ENCODE measurements at regions not wholly inside any gene's neighbourhood (a gene's known extent, or its start where the extent isn't known, plus 50 kb on each side); places are given as distances from the start of the nearest gene placed in this dataset.

DNA sequence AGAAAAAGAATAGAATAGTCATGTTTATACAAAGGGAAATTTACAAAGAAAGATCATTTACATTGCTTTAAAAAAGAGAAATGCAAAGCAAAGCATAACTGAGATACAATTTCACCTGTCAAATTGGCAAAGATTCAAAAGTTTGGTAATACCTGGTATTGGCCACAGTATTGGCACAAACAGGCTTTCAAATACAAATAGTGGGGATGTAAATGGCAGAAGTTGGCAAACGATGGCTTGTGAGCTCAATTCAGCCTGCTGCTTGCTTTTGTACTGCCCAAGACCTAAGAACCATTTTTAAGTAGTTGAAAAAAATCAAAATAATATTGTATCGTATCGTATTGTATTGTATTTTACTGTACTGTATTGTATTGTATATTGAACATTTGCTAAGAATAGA, 194.5 kb upstream of the JAG1 start:
- DNase-seq = no peak

DNA sequence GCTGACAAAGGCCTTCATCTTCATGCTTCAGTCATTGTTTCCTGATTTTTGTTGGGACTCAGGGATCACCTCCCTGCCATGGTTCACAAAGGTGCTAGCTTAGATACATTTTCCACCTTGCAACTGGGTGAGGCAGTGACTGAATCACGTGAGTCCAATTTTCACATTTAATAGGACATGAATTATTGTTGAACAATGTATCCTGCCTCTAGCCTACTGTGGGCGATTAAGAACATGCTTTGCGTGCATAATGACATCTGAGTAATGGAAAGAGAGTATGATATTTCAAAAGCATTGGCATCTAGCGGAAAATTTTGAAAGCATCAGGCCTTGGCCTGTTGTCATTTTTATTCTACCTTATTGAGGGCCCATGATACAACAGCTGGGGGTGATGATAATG, 199.2 kb upstream of the JAG1 start:
- no peak for DNase-seq

DNA sequence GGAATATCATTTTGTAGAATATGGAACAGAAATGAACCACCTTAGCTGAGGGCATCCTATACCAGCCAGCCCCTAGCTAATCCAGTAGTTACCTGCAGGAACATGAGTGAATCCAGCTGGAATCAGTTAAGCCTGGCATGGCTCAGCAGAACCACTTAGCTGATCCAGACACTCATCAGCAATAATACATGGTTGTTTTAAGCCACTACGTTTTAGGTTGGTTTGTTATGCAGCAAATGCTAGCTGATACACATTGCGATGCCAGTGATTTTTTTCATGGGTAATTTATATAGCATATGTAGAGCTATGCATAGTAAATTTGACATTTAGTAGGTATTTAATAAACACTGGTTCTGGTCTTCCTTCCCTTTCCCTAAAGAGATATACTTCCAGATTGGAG, 201.9 kb upstream of the JAG1 start:
- no peak for DNase-seq

DNA sequence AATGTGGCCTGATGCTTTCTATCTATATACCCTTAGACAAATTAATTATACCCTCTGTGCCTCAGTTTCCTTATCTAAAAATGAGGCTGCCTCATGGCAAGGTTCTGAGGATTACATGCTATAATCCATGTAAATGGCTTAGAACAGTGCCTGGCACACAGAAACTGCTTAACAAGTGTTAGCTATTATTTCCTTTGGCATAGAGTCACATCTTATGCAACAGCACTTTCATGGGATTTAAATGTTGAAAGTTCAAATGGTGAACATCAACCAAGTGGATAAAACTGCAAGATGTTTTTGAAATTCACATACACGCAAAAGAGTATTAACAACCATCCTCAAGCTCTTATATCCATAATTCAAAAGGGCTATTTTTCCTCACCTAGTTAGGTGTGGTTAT, 202.8 kb upstream of the JAG1 start:
- no peak for DNase-seq

DNA sequence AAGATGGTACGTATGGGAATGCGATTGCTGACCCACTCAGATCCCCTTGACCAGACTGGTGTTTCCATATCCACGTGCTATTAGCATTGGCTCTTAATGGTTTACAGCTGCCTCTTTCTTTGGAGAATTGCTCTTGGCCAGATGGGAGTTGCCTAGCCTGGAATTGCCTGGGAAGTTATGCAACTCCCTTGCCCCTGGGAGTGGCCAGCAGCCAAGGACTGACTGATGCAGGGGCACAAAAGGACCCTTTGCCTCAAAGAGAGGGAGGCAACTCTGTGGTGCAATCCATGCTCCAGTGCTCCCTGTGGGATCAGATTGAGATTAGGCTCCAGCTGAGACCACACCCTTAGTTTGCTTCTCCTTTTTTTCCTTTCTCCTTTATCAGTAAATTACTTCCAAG, 203.5 kb upstream of the JAG1 start:
- DNase-seq = no peak

DNA sequence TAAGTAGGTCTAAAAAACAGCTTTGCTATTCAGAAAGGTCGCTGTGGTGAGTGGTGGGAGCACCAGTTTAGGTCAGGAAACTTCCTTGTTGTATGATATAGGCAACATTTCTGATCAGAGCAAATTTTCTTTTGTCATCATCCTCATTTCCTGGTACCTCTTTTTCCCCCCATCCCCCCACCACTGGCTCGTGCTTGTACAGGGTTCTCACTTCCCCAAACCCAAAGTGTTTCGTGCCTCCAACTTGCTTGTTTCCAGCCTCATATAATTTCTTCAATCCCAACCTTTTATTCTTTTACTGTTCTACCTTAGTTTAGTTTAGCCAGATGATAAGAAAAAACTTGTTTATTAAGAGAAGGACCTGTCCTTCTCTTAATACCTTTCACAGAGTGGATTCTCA, 209.4 kb upstream of the JAG1 start:
- no peak for DNase-seq

DNA sequence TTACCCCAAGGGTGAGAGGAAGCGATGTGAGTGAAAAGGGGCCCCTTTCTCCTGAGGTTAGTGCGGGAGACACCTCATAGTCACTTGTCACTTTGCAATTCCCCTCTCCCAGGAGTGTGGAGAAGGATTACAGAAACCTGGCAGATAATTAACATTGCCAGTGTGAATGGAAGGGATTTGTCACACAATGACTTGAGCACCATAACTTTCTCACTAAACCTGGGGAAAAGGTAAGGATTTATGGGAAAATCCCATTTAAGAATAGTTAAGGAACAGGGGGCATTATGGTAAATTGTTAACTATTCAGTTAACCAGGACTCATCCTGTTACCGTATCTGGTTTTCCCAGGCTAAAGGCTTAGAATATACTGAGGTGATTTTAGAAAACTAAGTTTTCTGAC, 219.5 kb upstream of the JAG1 start:
- DNase-seq = no peak

DNA sequence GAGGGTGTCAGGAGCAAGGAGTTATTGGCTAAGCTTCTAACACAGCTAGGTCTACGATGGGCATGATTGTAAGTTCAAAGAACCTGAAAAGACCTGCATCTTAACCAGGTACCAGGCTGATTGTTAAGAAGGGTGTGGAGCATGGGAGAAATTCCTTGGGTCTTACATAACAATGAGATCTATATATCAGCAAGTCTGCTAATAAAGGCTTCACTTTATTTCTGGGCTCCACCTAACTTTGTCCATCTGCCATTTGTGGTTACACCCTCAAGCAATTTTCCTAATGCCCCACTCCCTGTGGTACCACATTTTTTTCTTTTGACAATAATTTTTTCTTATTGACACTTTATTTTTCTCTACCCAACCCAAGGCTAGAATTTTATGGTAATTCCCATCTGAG, 223.5 kb upstream of the JAG1 start:
- no peak for DNase-seq

DNA sequence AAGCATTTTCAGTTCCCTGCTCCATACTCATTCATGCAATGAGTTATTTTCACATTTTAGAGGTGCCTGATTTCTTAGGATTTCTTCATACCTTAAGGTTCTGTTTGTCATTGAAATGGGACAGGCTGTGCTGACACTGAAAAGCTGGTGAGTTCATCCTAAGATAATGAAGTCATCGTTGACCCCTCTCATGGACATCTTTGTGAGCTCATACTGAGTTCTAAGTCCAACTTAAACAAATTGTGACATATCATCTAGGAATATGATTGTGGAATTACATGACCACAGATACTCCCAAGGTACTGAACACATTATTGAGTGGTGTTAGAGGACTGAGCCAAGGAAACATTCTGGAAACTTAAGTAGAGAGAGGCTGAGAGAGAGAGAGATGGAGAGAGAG, 224.8 kb upstream of the JAG1 start:
- DNase-seq = no peak

DNA sequence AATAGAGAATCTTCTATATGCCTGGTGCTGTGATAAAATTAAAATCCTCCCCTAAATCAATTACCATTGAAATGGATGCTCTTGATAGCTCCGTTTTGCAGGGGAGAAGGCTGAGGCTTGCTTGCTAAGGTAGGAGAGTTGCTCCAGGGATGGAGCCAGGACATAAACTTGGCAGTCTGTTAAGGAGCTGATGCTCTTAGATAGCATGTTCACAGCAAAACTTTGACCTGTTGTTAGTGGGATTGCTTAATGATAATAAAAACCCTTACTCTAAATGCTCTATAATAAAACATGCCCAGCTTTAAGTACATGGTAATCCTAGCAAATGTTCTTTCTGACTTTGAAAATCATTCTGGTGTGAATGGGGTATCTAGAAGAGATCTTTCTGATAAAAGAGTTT, 228.4 kb upstream of the JAG1 start:
- no peak for DNase-seq

DNA sequence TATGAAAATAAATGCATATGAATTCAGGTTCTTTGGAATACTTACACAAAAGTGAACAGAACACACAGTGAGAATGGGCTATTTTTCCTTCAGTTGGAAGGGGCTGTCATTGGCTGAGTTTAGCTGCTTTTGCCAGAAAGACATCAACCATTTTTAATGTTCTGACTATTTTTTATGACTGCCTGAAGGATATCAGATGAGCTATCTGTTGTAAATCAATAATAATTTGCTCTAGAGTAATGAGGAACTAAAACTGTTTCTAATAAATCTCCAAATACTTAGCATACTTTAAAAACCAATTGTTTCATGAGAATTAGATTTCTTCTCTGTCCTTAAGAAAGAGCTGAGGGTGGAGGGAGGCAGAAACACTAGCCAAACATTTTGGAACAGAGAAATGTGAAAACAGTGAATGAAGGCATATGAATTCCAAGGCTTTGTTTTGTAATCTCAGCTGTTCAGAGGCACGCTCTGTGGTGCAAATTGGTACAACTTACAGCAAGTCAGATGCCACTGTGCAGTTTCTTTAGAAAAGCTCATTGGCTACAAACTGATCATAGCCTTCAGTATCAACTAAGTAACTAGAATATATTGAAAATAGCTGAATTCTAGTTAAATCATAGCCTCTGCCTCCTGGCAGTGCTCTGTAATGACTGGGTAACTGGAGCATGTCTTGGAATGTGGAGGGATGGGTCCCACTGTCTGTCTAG, 228.9 kb upstream of the JAG1 start:
- DNase-seq = no peak

DNA sequence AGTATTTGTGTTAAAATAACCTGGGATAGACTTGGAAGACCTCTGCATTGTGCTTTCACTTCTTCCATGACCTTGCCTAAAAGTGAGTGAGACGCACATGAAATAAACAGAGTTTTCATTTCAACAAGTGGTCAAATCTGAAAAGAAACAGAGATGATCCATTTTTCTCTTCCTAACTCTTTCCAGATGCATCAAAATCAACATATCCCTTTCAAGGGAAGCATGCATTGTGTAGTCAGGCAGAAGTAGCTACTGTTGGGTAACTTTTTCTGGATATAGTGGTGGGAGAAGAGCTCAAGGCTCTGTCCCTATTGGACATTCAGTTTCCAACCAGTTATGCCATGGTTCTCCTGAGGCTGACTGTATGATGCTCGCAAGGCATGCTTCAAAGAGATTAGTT, 233.0 kb upstream of the JAG1 start:
- no peak for DNase-seq

DNA sequence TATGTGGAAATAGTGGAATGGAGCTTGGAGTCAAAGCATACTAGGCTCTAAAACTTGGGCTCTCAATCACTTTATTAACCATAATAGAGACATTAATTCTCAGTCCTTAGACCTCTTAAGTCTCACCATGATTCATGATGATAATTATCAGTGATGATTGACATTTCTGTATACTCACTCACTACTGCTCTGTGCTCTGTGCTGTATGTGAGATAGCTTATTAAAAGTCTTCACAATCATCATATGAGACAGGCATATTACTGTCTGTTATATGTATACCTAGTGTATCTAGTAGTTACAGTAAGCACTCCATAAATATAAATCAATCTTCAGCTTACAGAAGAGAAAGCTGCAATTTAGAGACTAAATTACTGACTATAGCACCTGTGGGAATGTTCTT, 236.0 kb upstream of the JAG1 start:
- no peak for DNase-seq

DNA sequence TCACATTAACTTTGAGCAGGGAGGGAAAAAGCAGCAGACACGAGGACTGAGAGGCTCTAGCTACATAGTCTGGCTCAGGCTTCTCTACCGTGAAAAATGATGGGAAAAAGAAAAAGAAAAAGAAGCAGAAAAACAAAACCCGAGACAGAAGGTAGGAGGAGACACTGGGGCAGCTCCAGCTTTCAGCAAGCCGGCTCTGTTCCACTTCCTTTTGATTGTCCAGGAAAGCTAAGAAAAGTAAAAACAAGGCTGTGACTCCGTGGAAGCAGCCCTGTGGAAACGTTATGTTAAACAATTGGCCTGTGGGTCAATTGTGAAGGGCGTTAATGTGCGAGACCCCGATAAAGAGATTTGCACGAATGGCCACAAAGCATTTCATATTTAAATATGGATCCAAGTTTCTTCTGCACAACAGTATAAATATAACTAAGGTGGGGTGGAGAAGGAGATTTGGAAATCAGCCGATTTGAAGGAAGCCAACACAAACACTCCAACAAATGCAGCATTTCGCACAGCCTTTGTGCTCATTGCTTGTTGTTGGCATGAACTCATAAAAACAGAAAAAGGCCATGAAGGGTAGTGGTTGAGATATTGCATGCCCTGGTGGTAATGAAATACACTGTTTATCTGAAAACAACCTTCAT, 236.9 kb upstream of the JAG1 start:
- no peak for DNase-seq

DNA sequence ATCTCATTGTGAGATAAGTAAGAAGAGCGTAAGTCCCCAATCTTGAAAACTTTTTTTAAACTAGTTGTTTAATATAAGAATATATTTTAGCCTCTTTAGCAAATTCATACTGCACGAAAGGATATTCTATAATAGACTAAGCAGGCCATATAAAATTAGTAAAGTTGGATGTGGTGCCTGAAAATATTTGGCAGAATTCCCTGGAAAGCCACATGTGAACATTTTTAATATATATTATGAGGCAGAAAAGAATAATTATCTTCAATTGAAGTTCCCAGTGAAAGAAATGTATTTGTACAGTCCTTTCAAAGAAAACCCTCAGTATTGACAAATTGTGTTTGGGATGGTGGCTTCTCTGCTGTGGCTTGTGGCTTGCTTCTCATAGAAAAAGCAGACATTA, 237.5 kb upstream of the JAG1 start:
- DNase-seq = no peak

DNA sequence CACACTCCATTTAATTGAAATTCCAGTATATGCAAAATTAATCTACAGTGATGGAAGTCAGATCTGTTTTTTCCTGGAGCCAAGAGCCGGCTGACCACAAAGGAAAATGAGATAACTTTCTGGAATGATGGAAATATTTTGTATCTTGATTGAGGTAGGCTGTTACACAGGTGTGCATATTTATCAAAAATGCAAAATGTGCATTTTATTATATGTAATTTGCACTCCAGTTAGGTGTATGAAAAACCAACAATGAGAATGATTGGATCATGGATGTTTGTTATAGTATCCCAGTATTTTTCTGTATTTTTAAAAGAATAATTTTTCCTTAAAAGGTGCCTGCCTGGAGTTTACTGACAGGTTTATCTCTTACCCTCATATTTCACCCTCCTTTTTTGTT, 242.0 kb upstream of the JAG1 start:
- no peak for DNase-seq

DNA sequence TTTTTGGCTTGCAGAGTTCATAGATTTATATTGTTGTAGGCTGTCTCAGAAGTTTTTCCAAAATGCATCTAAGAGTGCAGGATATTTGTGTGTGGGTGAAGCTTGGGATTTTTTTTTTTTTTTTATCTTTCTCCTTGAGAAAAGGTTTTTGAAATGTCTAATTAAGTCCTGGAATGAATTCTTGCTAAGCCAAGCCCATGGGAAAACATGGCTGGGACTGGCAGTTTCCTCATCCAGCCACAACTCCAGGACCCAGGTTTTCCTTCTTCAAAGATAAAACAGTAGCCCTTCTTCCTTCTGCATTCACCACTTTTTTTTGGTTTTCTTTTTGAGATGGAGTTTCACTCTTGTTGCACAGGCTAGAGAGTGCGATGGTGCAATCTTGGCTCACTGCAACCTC, 242.5 kb upstream of the JAG1 start:
- no peak for DNase-seq

DNA sequence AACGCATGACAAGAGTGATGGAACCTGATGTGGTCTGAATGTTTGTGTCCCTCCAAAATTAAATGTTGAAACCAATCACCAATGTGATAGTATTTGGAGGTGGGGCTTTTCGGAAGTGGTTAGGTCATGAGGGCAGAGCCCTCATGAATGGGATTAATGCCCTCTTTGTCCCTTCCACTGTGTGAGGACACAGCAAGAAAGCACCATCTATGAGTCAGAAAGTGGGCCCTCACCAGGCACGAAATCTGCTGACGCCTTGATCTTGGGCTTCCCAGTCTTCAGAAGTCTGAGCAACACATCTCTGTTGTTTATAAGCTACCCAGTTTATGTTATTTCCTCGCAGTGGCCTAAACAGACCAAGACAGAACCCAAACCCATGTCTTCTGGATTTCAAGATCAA, 244.0 kb upstream of the JAG1 start:
- no peak for DNase-seq

DNA sequence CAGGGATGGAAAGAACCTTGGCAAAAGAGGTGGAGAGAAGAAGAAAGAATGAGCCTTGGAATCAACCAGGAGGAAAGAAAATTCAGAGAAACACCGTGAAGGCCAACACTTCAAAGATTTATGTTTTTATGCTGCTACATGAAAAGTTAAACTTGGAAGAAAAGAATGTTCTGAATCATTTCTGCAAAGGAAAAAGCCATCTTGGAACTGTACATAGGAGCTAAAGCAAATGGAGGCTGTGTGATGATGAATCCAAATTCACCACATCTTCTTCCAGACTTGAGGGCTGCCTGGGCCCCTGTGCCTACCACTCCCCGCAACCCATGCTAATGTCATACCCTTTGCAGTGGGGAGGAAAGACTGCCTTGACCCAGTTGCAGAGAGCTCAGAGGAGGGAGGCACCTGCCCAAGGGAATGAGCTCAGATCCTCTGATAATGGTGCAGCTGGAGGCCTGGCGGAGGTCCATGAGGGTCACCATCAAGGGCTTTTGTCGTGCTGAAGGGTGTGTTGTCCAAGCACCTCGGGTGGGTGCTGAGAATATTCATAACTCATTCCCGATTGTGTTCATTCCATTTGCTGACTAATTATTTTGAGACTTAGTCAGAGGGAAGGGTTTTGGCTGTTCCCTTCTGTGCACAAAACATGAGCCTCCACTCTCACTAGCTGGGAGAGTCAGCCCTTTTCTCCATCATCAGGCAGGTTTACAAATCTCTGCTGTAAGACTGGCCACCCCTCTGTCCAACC, 245.8 kb upstream of the JAG1 start:
- no peak for DNase-seq

DNA sequence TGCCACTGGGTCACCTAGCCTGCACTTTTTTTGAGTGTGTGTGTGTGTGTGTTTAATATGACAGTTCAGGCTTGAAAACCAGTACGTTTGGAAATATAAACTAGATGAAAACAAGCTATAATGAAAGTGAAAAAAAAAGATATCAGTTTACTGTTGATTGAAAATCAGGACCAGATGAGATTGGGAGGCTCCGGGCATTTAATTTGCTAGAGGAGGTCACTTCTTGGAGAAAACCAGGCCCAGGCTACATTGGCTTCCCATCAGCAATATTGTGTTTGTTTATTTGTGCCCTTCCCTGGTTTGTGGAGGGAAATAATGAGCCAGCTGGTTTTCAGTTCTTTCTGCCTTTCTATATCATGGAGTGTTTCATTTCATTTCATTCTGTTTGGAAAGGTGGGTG, 246.6 kb upstream of the JAG1 start:
- DNase-seq = no peak

DNA sequence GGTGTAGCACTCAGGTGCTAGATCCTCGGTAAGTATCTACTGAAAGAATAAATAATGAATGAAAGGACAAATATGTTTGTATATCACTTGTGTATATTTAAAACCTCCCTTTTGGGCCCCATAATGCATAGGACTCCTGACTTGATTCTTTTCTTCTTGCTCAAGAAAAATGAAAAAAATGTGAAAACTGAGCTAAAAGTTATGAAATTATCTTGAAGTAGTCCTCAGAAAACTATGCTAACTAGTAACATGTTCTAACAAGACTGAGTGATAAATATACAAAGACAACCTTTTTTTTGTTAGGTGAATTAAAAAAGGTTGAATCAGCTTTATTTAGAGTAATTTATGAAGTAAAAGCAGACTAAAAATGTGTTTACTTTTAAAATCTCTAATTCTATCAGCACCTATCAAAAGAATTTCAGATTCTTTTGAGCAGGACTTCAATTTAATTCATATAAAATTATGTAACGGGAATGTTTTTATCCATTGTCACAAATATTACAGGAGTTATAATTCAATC, 247.8 kb upstream of the JAG1 start:
- DNase-seq = no peak

DNA sequence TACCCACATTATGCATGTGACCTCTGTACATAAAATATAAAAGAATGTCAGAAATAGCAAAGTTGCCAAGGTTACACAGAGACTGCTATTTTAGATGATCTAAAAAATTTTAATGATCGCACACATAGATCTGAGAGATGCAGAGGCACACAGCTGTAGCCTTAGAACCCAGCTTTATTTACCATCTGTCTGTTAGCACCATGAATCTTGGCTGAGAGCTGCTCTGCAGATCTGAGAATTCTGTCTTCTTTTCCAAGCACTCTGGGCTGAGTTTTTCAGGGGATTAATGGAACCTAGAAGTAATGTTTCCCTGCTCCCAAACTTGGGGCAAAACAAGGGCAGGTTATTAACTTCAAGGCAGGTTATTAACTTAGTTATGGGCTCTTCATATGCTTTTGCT, 248.7 kb upstream of the JAG1 start:
- DNase-seq = no peak

DNA sequence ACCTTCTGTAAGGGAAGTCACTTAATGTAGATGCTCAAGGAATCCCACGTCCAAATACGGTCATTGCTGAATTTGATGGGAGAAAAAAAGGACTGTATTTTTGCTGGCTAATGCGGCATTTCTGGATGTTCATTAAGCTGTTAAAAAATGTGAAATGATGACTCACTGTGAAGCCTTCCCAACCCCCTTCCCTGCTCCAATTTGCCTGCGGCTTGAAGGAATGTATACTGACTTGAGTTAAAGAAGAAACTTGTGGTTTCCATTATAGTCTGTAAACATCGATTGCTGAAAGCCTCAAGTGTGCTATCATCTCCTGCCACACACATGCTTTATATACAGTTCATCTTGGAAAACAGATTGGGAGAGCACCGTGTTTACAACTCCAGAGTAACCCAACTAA, 249.1 kb upstream of the JAG1 start:
- no peak for DNase-seq

DNA sequence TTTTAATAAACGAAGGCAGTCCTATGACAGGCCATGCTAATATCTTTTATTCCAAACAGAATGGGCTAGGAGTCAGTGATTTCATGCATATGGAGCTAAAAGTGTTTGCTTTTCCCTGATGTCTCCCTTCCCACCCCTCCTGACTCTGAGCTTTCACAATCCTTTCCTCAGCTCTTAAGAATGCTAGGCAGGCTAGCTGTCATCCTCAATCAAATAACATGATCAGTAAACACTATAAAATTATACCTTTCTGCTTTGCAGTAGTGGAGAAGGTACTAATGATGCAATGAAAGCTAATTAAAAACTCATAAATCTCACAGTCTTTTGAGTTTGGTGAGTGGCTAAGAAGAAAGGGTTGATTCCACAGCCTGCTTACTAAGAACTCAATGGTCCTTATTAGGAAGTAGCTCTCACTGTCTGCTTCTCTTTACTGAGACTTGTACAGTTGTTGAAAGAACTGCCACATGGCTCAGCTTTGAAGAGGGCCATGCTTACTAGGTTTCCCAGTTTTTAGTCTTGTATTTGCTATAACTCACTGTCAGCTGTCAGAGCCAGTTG, 250.9 kb upstream of the JAG1 start:
- DNase-seq = no peak
